ENCODE measurements at regions not wholly inside any gene's neighbourhood (a gene's known extent, or its start where the extent isn't known, plus 50 kb on each side); places are given as distances from the start of the nearest gene placed in this dataset.

DNA sequence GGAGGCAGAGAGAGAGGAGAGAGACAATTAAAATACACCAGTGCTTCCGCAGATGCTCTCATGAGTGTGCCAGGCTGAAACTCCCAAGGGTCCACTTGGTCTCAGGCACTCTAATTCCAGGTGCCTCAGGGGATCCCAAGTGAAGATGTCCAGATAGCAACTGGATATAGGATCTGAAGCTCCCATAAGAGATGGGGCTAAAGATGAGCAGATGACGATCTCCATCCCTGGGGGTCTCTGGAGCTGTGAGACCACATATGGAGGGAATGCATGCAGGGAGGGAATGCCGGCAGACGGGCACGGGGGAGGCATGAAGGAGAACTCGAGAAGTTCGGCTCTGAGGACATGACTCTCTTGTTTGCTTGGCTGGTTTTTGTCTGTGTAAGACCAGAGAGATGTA, 223.7 kb upstream of the RAB6C start:
- DNase-seq: no peak

DNA sequence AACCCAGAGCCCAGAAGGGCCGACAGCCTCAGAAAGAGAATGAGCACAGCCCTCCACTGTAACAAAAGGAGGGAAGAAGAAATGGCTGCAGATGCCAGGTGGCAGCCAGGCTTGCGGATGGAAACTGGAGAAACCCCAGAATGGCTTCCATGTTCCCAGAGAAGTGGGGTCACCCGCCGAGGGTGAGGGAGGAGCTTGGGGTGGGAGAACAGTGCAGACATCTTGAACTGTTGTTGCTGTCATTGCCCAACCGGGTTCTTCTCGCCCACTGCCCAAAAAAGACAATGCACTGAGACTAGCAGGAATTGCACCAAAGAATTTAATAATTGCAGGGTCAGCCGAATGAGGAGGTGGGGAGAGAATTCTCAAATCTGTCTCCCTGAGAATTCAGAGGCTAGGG, 223.2 kb upstream of the RAB6C start:
- no peak for DNase-seq

DNA sequence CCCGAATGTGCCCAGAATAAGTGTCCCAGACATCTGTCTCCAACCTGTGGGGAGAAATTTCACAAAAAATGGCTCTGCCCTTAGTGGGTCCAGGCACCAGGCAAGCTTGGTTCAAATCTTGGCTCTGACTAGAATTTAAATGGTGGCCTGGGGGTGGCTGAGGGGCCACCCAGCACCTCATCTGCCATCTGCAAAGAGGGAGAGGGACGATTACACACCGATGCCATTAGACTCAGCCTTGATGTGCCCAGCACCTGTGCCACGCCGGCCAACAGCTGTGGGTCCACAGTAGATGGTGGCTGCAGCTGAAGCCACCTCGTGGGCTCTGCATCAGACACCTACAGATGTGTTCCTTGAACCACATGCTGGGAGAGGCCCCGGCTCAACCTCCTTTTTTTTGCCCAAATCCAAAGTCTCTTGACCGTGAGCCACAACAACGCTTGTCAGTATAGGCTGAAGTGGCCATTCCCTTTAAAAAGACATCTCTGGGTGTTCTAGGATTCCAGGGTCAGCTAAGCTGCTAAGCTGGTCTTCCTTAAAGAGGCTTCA, 222.0 kb upstream of the RAB6C start:
- no peak for DNase-seq

DNA sequence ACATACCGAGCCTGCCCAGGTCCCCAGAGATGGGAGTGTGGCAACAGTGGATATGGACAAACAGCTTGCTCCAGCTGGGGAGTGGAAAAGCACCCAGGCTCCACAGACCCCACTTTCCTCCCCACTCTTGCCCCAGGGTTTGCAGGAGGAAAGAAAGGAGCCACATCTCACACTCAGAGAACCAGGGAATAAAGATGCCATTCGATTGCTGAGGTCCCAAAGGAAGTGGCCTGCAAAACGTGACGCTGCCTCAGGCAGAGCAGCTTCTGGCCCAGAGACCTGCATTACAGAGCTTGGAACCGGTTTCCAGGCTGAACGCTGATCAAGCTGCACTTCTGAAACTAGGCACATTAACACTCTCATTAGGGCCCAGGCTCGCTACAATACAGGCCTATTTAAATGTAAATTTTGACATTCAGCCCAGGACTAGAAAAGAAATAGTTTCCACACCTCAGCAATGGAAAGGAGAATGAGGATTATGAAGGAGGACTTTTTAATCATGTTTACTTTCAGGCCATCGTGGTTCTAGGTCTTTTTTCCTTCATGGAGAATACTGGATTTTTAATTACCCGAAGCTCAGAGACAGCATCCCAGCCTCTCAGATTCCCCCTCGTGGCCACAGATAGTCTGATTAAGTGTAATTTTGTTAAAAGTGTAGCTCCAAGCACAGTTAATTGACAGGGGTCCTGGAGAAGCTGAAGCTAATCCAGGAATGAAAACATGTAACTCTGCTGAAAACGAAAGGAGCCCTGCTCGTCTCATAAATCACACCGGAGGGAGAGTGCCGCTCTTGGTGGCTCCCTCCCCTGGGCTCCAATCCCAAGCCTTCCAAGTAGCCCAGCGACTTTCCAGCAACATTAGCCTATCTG, 221.3 kb upstream of the RAB6C start:
- no peak for DNase-seq

DNA sequence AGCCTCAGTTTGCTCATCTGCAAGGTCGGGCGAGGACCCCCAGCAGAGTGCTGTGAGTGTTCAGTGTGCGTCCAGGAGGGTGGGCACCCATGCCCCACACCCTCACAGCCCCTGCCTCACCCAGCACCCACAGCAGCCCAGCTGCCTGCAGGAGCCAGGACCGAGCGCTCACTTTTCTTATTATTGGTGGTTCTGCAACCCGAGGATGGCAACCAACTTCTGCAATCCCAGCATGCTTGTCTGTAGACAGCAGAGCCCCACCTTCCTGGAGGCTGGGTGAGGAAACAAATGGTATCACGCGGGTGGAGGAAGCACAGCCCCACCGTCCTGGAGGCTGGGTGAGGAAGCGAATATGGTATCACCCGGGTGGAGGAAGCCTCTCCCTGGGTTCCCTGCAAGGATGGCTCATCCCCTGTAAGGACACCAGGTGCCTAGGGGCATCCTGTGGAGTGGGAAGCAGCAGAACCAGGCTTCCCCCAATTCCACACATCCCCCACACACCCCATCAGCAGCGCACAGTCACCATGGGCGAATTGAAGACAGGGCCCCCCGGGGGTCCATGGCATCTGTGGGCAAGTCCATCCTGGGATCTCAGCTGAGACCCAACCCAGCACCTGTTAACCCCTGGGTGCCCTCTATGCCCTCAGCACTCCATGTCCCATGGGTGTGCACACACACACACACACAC, 220.5 kb upstream of the RAB6C start:
- DNase-seq: no peak

DNA sequence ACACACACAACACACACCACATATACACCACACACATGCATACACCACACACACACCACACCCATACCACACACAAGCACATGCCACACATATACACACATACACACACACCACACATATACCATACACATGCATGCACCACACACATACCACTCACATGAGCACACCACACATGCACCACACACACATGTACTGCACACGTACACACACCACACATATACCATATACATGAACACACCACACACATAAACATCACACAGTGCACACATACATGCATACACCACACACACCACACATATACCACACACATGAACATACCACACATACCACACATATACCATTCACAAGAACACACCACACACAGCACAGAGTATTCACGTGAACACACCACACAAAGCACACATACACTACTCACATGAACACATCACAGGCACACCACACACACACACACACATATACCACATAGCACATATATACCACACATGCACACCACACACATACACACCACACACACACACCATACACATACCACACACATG, 219.9 kb upstream of the RAB6C start:
- no peak for DNase-seq

DNA sequence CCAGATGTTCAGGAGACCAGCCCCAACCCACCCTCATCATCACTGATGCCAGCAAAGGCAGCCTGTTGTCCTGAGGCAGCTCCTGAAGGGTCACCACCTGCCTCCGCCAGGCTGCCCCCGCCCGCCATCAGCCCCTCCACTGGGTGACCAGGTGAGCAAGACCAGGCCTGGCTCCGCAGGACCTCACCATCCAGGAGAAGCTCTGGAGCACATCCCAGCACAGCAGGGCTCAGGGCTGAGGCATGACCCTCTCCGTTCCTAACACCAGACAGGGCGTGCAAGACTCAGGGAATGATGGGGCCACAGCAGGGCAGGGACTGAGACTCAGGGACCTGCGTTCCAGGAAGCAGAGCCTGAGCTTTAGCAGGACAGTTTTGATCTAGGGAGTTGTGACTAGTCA, 218.8 kb upstream of the RAB6C start:
- DNase-seq: no peak

DNA sequence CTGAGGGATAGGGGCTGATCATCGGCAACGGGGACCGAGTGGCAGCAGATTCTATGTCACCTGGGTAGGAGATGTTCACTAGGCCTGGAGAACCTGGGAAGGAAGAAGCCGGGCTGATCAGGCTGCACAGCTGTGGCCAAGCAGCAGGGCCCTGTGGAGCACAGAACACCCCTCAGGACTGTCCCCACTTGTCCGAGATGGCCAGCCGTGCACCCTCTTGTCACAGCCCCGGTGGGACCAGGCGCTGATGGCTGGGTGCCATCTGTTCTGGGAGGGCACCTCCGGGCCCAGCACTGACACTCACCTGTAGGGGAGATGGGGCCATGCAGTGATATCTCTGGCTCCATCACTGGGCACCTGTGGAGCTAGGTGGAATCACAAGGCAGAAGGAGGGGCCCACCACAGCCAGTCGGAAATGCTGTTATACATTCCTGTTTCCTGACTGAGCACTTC, 217.9 kb upstream of the RAB6C start:
- DNase-seq: no peak

DNA sequence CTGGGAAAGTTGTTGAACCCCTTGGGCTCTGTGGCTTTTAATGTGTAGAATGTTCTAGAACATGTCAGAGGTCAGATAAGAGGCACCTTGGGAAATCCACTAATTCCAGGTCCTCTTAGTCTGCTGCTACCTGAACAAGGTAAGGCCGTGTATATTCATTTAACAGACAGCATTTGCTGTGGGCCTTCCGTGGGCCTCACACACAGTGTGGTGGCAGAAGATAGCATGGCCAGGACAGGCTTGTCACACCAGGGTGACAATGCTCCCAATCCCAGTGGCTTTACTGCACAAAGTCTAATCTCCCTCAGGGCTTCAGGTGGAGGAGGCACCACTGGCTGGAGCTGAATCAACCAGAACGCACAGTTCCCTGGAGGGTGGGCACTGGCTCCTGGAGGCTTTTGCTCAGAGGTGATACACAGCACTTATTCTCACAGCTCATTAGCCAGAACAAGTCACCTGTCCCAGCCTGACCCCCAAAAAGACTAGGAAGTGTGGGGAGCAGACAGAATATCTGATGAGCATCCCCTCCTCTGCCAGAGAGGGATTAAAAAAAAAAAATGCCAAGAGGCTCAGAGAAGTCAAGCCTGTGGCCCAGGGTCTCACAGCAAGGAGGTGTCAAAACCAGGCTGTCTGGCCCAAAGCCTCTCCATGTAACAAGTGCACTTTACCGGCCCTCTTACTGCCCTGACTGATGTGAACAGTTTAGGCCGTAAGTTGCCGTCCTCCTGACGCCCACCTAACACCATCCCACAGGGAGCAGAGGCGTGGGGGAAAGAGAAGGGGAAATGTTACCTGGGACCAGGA, 216.9 kb upstream of the RAB6C start:
- DNase-seq: no peak

DNA sequence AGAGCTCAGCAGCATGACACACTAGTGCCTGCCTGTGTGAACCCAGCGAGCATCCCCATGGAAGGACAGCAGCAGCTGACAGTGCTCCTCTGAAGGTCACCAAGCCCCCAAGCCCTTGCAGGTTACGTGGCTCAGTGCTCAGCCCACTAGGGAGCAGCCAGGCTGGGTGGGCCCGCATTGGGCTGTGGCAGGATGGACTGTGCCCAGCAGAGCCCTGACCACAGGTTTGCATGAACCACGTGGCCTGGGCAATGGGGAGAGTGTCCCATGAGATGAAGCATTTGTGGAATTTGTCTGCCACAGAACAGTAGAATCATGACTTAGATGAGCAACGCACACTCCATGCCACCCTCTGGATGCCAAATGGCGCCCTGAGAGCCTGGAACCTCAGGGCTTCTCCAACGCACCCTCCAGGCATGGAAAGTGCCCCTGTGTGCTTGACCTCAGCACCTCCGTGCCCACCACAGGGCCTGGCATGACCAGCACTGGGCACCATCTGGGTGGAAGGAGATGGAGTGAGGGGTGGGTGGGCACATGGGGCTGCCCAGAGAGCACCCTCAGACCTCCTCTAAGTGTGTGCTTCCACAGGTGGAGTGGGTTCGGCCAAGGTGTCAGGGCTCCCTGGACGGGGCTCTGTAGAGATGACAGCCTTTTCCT, 216.1 kb upstream of the RAB6C start:
- DNase-seq: no peak

DNA sequence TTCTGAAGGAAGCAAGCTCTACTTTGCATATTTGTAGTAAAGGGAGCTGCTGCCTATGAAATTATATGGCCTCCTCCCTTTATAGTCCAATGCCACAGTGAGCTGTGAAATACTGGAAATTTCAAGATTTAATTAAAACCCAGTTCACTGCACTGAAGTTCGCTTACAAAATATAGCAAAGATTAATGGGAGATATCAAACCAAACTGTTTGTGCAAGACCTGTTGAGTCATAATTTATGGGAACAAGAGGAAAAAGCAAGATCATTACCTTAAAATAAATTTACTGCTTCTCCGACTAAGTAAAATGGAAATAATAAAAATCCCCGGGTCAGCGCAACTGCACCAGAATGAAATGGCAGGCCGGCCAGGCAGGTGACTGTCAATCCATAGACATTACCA, 215.5 kb upstream of the RAB6C start:
- DNase-seq: no peak

DNA sequence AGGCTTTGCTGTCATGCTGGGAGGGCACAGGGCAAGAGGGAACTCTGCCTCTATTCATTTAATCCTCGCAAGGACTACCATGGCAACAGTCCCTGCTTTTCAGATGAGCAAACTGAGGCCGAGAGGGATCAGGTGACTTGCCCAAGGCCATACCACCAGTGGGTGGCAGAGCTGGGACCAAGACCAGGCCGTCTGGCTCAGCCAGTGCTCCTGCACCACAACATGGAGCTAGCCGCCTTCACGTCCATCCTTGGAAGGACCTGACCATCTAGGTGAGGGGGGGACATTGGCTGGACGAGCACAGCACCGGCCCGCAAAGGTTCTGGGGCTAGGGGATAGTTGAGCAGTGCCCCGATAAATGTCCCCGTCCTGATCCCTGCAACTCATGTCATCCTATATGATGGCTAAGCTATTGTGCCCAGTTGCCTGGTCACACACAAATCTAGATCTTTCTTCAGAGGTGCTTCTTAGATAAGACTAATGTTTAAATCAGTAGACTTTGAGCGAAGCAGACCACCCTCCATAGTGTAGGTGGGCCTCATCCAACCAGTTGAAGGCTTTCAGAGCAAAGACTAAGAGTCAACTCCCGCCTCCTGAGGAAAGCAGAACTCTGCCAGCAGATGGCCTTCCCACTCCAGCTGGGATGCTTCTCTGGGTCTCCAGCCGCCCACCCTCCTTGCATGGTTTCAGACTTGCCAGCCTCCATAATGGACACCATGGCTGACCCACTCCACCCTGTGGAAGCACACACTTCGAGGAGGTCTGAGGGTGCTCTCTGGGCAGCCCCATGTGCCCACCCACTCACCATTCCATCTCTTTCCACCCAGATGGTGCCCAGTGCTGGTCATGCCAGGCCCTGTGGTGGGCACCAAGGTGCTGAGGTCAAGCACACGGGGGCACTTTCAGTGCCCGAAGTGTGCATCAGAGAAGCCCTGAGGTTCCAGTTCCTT, 214.8 kb upstream of the RAB6C start:
- DNase-seq: no peak

DNA sequence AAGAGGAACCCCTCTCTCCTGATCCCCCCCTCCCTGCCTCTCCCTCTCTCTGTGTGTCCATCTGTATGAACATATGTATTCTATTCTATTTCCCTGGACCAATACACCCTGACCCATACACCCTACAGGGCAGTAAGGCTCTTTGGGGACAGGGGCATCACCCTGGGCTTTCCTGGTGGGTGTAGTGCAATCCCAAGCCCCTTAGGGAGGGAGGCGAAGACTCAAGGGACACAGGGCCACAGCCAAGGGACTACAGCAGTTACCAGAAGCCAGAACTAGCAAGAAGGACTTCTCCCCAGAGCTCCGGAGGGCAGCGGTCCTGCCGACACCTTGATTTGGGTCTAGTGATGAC, 214.2 kb upstream of the RAB6C start:
- DNase-seq: no peak

DNA sequence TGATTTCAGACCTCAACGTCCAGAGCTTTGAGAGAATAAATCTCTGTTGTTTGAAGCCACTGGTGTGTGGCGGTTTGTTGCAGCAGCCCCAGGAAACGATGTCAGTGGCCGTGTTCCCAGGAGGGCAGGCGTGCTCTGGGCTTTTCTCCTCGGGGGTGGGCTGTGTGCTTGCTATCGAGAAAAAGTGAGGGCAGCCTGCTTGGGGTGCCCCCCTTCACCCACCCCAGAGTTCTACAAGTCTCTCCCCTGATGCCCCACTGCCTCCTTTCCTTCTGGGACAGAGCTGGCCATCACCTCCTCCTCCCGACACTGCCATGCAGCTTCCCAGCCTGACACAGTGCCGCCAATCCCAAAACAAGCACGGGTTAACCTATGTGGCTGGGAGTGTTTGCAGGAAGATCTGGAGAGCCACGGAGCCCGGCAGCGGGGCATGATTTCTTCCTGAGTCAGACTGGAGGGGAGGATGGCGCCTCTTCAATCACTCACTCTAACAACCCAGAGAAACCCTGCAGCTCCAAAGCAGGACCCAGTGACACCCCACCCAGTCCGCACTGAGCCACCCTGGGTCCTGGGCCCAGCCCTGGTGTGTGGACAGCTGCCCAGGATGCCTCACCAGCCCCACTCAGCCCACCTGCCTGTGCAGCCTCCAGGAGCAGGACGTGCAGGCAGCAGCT, 213.7 kb upstream of the RAB6C start:
- no peak for DNase-seq

DNA sequence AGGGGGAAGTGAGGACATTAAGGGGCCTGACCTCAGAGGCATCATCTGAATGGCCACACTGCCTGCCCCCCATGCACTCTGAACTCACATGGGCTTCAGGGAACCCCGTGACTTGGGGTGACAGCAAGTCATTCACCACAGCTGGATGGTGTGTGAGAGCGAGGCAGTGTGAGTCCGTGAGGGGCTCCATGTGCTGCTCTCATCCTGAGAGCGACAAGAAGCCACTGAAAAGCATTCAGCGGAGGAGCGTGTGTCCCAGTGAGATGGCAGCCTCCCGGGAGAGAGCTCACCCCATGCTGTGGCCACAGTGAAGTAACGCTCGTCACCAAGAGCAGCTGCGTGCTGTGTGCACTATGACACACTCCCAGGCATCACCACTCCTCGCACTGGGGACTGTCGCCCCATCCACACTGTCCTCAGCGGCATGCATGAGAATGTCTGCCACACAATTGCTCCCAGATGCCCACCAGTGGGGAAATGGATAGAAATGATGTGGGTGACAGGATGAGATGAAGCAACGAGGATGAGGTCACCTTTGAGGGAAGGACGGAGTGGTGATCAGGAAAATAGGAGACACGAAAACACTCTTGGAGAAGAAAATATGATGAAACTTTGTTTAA, 213.0 kb upstream of the RAB6C start:
- no peak for DNase-seq

DNA sequence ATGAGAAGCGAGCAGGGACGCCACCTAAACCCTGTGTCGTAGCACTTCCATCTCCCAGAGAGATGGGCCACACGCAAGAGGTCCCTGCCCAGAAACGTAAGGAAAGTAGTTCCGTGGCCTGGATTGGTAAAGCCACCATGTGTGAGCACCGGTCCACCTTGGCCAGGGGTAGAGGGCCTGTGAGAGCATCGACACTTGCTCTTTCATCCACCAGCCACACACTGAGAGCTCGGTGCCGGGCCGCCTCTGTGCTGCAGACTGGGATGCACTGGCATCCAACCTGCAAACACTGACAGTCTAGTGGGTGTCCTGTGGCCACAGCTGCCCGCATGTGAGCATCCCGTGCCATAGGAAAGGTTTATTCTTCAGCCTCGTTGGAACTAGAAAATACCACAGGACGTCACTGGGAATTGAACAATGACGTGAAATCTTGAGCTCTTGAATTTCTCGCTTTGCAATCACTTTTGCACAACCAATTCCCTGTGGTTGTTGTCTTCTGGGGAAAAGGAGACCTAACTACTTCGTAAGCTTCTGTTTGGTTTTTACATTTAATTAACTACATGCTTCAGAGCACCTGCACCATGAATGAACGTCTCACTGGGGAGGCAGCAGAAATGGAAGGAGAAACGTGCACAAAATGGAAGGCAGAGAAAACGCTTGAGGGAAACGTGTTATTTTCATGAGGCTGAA, 212.0 kb upstream of the RAB6C start:
- no peak for DNase-seq

DNA sequence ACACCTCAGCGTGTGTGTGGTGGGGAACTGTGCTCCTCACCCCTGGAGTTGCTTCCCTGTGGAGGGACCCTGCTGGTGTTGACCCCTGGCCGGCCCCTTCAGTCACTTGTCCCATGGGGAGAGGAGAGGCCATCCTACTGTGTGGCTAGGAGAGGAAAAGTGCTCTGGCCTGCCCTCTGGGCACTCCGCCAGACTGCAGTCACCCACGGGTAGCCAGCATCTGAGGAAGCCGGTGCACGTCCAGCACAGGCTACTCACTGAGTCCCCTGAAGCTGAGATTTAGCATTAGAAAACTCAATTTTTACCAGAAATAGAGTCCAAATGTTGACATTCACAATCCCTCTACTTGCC, 211.5 kb upstream of the RAB6C start:
- no peak for DNase-seq

DNA sequence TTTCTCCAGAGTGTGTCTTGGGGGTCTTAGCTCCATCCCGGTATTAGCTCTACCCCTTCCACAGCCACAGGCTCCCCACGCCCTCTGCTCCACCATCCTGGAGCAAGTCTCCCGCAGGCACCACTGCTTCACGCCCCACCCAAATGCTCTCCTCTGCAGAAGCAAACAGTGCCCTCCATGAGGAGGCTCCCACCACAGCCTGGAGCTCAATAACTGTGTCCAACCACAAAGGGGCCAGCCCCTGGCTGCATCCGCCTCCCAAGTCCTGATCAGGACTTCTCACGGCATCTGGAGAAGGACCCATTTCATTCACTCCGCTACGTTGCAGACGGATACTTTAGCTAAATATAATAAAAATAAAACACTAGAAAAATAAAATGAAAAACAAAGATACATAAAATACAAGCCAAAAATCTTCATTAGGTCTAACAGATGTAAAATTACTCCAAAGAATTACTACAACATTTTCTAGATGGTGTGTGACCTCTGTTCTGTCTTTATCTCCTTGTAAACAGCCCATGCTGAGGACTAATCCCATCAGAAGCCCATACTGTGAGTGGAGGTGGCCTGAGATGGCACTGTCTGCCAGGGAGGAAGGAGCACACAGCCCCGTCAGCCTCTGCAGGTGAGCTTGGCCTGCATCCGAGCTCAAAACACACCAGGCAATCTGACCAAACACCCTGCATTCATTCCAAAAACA, 210.8 kb upstream of the RAB6C start:
- no peak for DNase-seq

Measured in AML-193 (cell line).